Osteocyte (in vitro differentiated cells): ENCODE measurements at regions not wholly inside any gene's neighbourhood (a gene's known extent, or its start where the extent isn't known, plus 50 kb on each side); places are given as distances from the start of the nearest gene placed in this dataset.
"Not testable (repeated sequence)": the region's sequence is repeated elsewhere in the genome, so short reads cannot be mapped to it uniquely, and the experiment has no call there.

Source experiments
- DNase-seq: peaks from one replicate; pipeline ENCODE4 v3.0.0; 2021; ENCODE audit warnings: mixed read lengths; ENCODE audit not compliant: unreplicated experiment; ENCODE audit errors: extremely low spot score
- H3K27ac Mint-ChIP-seq: one replicate; pipeline ENCODE4 v1.8.0; 2021; ENCODE audit warnings: mild to moderate bottlenecking, mixed read lengths; ENCODE audit not compliant: unreplicated experiment
- H3K27me3 Mint-ChIP-seq: one replicate; pipeline ENCODE4 v1.8.0; 2021; ENCODE audit warnings: mixed read lengths; ENCODE audit not compliant: unreplicated experiment
- H3K36me3 Mint-ChIP-seq: one replicate; pipeline ENCODE4 v1.8.0; 2021; ENCODE audit warnings: mixed read lengths; ENCODE audit not compliant: unreplicated experiment
- H3K4me1 Mint-ChIP-seq: one replicate; pipeline ENCODE4 v1.8.0; 2021; ENCODE audit warnings: mixed read lengths; ENCODE audit not compliant: unreplicated experiment
- H3K4me3 Mint-ChIP-seq: one replicate; pipeline ENCODE4 v1.8.0; 2021; ENCODE audit warnings: mild to moderate bottlenecking, moderate library complexity, mixed read lengths; ENCODE audit not compliant: unreplicated experiment
- H3K9me3 Mint-ChIP-seq: one replicate; pipeline ENCODE4 v1.8.0; 2021; ENCODE audit warnings: mixed read lengths; ENCODE audit not compliant: unreplicated experiment

- not testable (repeated sequence) for H3K4me3 Mint-ChIP-seq, H3K4me1 Mint-ChIP-seq, H3K9me3 Mint-ChIP-seq, H3K27ac Mint-ChIP-seq, H3K27me3 Mint-ChIP-seq, H3K36me3 Mint-ChIP-seq, DNase-seq
Measured at GRCh38 chr1:149711651-149712050, 70.8 kb upstream of the FCGR1A start.

- H3K9me3 Mint-ChIP-seq, H3K4me1 Mint-ChIP-seq, DNase-seq, H3K27me3 Mint-ChIP-seq, H3K36me3 Mint-ChIP-seq: not testable (repeated sequence)
- Mint-ChIP-seq H3K4me3 (peak overlapping the region; percentile 42), H3K27ac (peak overlapping the region; percentile 44)
Measured at GRCh38 chr1:149712154-149712927, 70.2 kb upstream of the FCGR1A start.

GRCh38 chr1:149713513-149713912 is 69.0 kb upstream of the FCGR1A start:
- H3K9me3 Mint-ChIP-seq, H3K4me3 Mint-ChIP-seq, H3K27me3 Mint-ChIP-seq, H3K36me3 Mint-ChIP-seq, H3K4me1 Mint-ChIP-seq, DNase-seq, H3K27ac Mint-ChIP-seq: not testable (repeated sequence)

- not testable (repeated sequence) for H3K27me3 Mint-ChIP-seq, H3K9me3 Mint-ChIP-seq, H3K36me3 Mint-ChIP-seq, H3K4me3 Mint-ChIP-seq, H3K27ac Mint-ChIP-seq, H3K4me1 Mint-ChIP-seq, DNase-seq
Measured at GRCh38 chr1:149713952-149714351, 68.5 kb upstream of the FCGR1A start.

GRCh38 chr1:149724618-149725302 is 57.7 kb upstream of the FCGR1A start:
- H3K4me3 Mint-ChIP-seq, DNase-seq, H3K4me1 Mint-ChIP-seq, H3K27ac Mint-ChIP-seq, H3K27me3 Mint-ChIP-seq, H3K9me3 Mint-ChIP-seq, H3K36me3 Mint-ChIP-seq: not testable (repeated sequence)

GRCh38 chr1:149726688-149727087 is 55.8 kb upstream of the FCGR1A start:
- not testable (repeated sequence) for H3K27me3 Mint-ChIP-seq, DNase-seq, H3K4me1 Mint-ChIP-seq, H3K36me3 Mint-ChIP-seq, H3K9me3 Mint-ChIP-seq, H3K4me3 Mint-ChIP-seq, H3K27ac Mint-ChIP-seq

GRCh38 chr1:149728598-149728997 is 53.9 kb upstream of the FCGR1A start:
- H3K27ac Mint-ChIP-seq, H3K9me3 Mint-ChIP-seq: not testable (repeated sequence)

More at GRCh38 chr1:149728598-149728997, 53.9 kb upstream of the FCGR1A start:
- H3K36me3 Mint-ChIP-seq, DNase-seq, H3K4me1 Mint-ChIP-seq, H3K4me3 Mint-ChIP-seq, H3K27me3 Mint-ChIP-seq: not testable (repeated sequence)
